Fibroblast of mammary gland (primary cell): ENCODE measurements at regions not wholly inside any gene's neighbourhood (a gene's known extent, or its start where the extent isn't known, plus 50 kb on each side); places are given as distances from the start of the nearest gene placed in this dataset.

ENCODE experiments used
- DNase-seq: peaks from one replicate; pipeline ENCODE4 v3.0.0-alpha.2; 2010; ENCODE audit warnings: low read depth
- H3K4me3 ChIP-seq: 2 replicates; pipeline ENCODE4 v1.5.1; 2011; ENCODE audit warnings: low read depth, mild to moderate bottlenecking, low read length, moderate library complexity; ENCODE audit not compliant: control insufficient read depth
- CTCF ChIP-seq: conservative IDR thresholded peaks from 2 replicates; pipeline ENCODE4 v1.5.1; 2011; ENCODE audit warnings: low read depth, low read length, inconsistent platforms; ENCODE audit not compliant: control insufficient read depth, insufficient read depth

GRCh38 chr5:89615839-89616518 is 733.0 kb upstream of the MEF2C start:
- TF ChIP-seq CTCF = no peak
- no peak overlapping the region for H3K4me3 ChIP-seq
- no peak for DNase-seq

GRCh38 chr5:89613222-89613956 is 730.4 kb upstream of the MEF2C start:
- DNase-seq = peak; percentile 2
- H3K4me3 ChIP-seq = no peak overlapping the region
- no peak for TF ChIP-seq CTCF

GRCh38 chr5:89606939-89607534 is 724.1 kb upstream of the MEF2C start:
- no peak for TF ChIP-seq CTCF
- H3K4me3 ChIP-seq = no peak overlapping the region
- DNase-seq = no peak

- no peak overlapping the region for H3K4me3 ChIP-seq
- no peak for TF ChIP-seq CTCF
- DNase-seq = no peak
These were observed 721.4 kb upstream of the MEF2C start for GRCh38 chr5:89604342-89604741.

- no peak for DNase-seq
- no peak overlapping the region for H3K4me3 ChIP-seq
- TF ChIP-seq CTCF = no peak
These were observed 718.9 kb upstream of the MEF2C start for GRCh38 chr5:89601880-89602279.

- no peak for TF ChIP-seq CTCF
- no peak overlapping the region for H3K4me3 ChIP-seq
- DNase-seq = no peak
These were observed 714.9 kb upstream of the MEF2C start for GRCh38 chr5:89597878-89598277.
